ENCODE measurements at regions not wholly inside any gene's neighbourhood (a gene's known extent, or its start where the extent isn't known, plus 50 kb on each side); places are given as distances from the start of the nearest gene placed in this dataset.
"Not testable (repeated sequence)": the region's sequence is repeated elsewhere in the genome, so short reads cannot be mapped to it uniquely, and the experiment has no call there.

GRCh38 chr4:158958489-158959270 is 144.2 kb upstream of the RAPGEF2 start:
- no peak for DNase-seq (ENCODE audit: extremely low read depth, low read depth)

- DNase-seq (ENCODE audit: extremely low read depth, low read depth) = no peak
Observed at GRCh38 chr4:158962393-158962792, 140.5 kb upstream of the RAPGEF2 start.

GRCh38 chr4:158963282-158963681 is 139.6 kb upstream of the RAPGEF2 start:
- not testable (repeated sequence) for DNase-seq (ENCODE audit: extremely low read depth, low read depth)

- no peak for DNase-seq (ENCODE audit: extremely low read depth, low read depth)
Observed at GRCh38 chr4:158964114-158964727, 138.7 kb upstream of the RAPGEF2 start.

- DNase-seq (ENCODE audit: extremely low read depth, low read depth) = no peak
Observed at GRCh38 chr4:158964728-158965124, 138.2 kb upstream of the RAPGEF2 start.

GRCh38 chr4:158965226-158965625 is 137.7 kb upstream of the RAPGEF2 start:
- DNase-seq (ENCODE audit: extremely low read depth, low read depth) = no peak

GRCh38 chr4:158966091-158966490 is 136.8 kb upstream of the RAPGEF2 start:
- DNase-seq (ENCODE audit: extremely low read depth, low read depth) = no peak

GRCh38 chr4:158968961-158969360 is 133.9 kb upstream of the RAPGEF2 start:
- no peak for DNase-seq (ENCODE audit: extremely low read depth, low read depth)

- DNase-seq (ENCODE audit: extremely low read depth, low read depth) = no peak
Observed at GRCh38 chr4:158970812-158971211, 132.1 kb upstream of the RAPGEF2 start.

- DNase-seq (ENCODE audit: extremely low read depth, low read depth) = not testable (repeated sequence)
Observed at GRCh38 chr4:158974438-158974837, 128.4 kb upstream of the RAPGEF2 start.

GRCh38 chr4:158980711-158981110 is 122.2 kb upstream of the RAPGEF2 start:
- DNase-seq (ENCODE audit: extremely low read depth, low read depth) = not testable (repeated sequence)

GRCh38 chr4:158991534-158992155 is 111.2 kb upstream of the RAPGEF2 start:
- DNase-seq (ENCODE audit: extremely low read depth, low read depth) = no peak

GRCh38 chr4:158993891-158994290 is 109.0 kb upstream of the RAPGEF2 start:
- DNase-seq (ENCODE audit: extremely low read depth, low read depth) = no peak

- no peak for DNase-seq (ENCODE audit: extremely low read depth, low read depth)
Observed at GRCh38 chr4:158995040-158995439, 107.8 kb upstream of the RAPGEF2 start.

GRCh38 chr4:158995965-158996364 is 106.9 kb upstream of the RAPGEF2 start:
- no peak for DNase-seq (ENCODE audit: extremely low read depth, low read depth)

- peak; percentile 87 for DNase-seq (ENCODE audit: extremely low read depth, low read depth)
Observed at GRCh38 chr4:158996669-158997074, 106.2 kb upstream of the RAPGEF2 start.

- DNase-seq (ENCODE audit: extremely low read depth, low read depth) = no peak
Observed at GRCh38 chr4:158997660-158998349, 105.1 kb upstream of the RAPGEF2 start.

GRCh38 chr4:158998624-158999023 is 104.3 kb upstream of the RAPGEF2 start:
- DNase-seq (ENCODE audit: extremely low read depth, low read depth) = no peak

GRCh38 chr4:158999166-158999682 is 103.7 kb upstream of the RAPGEF2 start:
- DNase-seq (ENCODE audit: extremely low read depth, low read depth) = no peak

GRCh38 chr4:158999849-159000248 is 103.0 kb upstream of the RAPGEF2 start:
- no peak for DNase-seq (ENCODE audit: extremely low read depth, low read depth)

- DNase-seq (ENCODE audit: extremely low read depth, low read depth) = no peak
Observed at GRCh38 chr4:159002950-159003349, 99.9 kb upstream of the RAPGEF2 start.

All from NCI-H460 (cell line).